ENCODE measurements at regions not wholly inside any gene's neighbourhood (a gene's known extent, or its start where the extent isn't known, plus 50 kb on each side); places are given as distances from the start of the nearest gene placed in this dataset.

- Histone ChIP-seq H3K9me3 (ENCODE audit: control insufficient read depth in 1 of 2, insufficient read depth in 1 of 2, low read length in 2 of 2) (peaks cover 5 to 20% of the 10 kb centered on the region in 2 experiments), H3K27ac (ENCODE audit: low read depth in 1 of 2, low read length in 2 of 2) (no peak overlapping the region), H3K4me1 (ENCODE audit: insufficient read depth, low read length) (no peaks in the 10 kb centered on the region), H3K4me3 (ENCODE audit: low read length) (no peak overlapping the region), H3K27me3 (ENCODE audit: control insufficient read depth in 1 of 2, insufficient read depth in 2 of 2, low read length in 2 of 2) (no peaks in the 10 kb centered on the region), H3K36me3 (ENCODE audit: insufficient read depth, low read length) (no peaks in the 10 kb centered on the region)
- H3K9me3 Mint-ChIP-seq: peaks cover 12% of the 10 kb centered on the region
- ChIA-PET CTCF (no interaction called here), POLR2A (no interaction called here)
- TF ChIP-seq, protein P1, sequence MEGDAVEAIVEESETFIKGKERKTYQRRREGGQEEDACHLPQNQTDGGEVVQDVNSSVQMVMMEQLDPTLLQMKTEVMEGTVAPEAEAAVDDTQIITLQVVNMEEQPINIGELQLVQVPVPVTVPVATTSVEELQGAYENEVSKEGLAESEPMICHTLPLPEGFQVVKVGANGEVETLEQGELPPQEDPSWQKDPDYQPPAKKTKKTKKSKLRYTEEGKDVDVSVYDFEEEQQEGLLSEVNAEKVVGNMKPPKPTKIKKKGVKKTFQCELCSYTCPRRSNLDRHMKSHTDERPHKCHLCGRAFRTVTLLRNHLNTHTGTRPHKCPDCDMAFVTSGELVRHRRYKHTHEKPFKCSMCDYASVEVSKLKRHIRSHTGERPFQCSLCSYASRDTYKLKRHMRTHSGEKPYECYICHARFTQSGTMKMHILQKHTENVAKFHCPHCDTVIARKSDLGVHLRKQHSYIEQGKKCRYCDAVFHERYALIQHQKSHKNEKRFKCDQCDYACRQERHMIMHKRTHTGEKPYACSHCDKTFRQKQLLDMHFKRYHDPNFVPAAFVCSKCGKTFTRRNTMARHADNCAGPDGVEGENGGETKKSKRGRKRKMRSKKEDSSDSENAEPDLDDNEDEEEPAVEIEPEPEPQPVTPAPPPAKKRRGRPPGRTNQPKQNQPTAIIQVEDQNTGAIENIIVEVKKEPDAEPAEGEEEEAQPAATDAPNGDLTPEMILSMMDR (IDR thresholded peaks at IDR 0.05): no peak
- ATAC-seq (ENCODE audit: poor library complexity) (no peak), DNase-seq (no peak)
- H3K4me3 Mint-ChIP-seq: no peak overlapping the region
- H3K36me3 Mint-ChIP-seq (ENCODE audit: low read depth): no peaks in the 10 kb centered on the region
- no peaks in the 10 kb centered on the region for H3K27me3 Mint-ChIP-seq
- intact Hi-C loops (cut with DNase I, micrococcal nuclease): no loop called here
- no peaks in the 10 kb centered on the region for H3K4me1 Mint-ChIP-seq (ENCODE audit: low read depth)
- no peak overlapping the region for H3K27ac Mint-ChIP-seq
Measured at GRCh38 chr14:25615174-25615573, 565.2 kb upstream of the STXBP6 start.

DNA sequence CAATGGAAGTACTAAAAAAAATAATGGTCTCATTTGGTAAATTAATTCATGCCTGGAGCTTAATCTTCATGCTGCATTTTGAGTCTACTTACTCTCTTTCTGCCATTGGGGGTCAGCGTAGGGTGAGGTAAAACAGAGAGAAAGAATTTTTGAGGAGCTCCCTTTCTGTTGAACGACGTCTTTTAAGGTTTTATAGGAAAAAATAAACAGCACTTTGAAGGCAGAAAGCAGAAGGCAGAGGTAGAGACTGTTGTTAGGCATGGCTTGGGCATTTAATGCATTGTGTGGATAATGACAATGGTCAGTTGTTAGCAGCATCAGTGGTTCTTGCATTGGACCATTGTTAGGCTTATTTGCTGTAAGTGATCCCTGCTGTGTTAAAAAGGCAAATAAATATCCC lies 557.2 kb upstream of the STXBP6 start:
- Histone ChIP-seq H3K27ac (ENCODE audit: low read depth in 1 of 2, low read length in 2 of 2) (no peak overlapping the region), H3K9me3 (ENCODE audit: control insufficient read depth in 1 of 2, insufficient read depth in 1 of 2, low read length in 2 of 2) (peaks cover 0 to 5% of the 10 kb centered on the region in 2 experiments), H3K4me3 (ENCODE audit: low read length) (no peak overlapping the region), H3K4me1 (ENCODE audit: insufficient read depth, low read length) (no peaks in the 10 kb centered on the region), H3K27me3 (ENCODE audit: control insufficient read depth in 1 of 2, insufficient read depth in 2 of 2, low read length in 2 of 2) (no peaks in the 10 kb centered on the region), H3K36me3 (ENCODE audit: insufficient read depth, low read length) (no peaks in the 10 kb centered on the region)
- TF ChIP-seq, protein P1 (IDR thresholded peaks at IDR 0.05): no peak
- H3K36me3 Mint-ChIP-seq (ENCODE audit: low read depth): no peaks in the 10 kb centered on the region
- ChIA-PET CTCF (no interaction called here), POLR2A (no interaction called here)
- H3K9me3 Mint-ChIP-seq: peaks cover 16% of the 10 kb centered on the region
- DNase-seq (no peak), ATAC-seq (ENCODE audit: poor library complexity) (no peak)
- no peak overlapping the region for H3K27ac Mint-ChIP-seq
- H3K4me1 Mint-ChIP-seq (ENCODE audit: low read depth): no peaks in the 10 kb centered on the region
- H3K4me3 Mint-ChIP-seq: no peak overlapping the region
- no peaks in the 10 kb centered on the region for H3K27me3 Mint-ChIP-seq
- intact Hi-C loops (cut with DNase I, micrococcal nuclease): no loop called here

DNA sequence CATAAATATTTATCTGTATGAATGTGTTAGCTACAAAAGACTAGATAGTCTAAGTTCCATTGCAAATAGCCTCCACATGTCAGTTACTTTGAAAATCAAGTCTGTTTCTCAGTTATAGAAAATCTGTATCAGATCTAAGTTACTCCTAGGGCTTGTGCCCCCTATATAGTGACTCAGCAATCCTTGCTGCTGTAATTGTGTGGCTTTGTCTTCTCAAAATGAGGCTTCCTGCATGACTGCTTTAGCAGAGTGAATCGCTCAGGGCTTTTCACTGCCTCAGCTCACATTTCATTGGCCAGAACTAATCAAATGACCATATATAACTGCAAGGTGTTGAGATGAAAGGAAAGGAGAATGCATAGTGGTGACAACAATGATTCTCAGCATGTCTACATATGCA lies 552.2 kb upstream of the STXBP6 start:
- H3K36me3 Mint-ChIP-seq (ENCODE audit: low read depth): no peaks in the 10 kb centered on the region
- ATAC-seq (ENCODE audit: poor library complexity) (no peak), DNase-seq (no peak)
- no peaks in the 10 kb centered on the region for H3K4me1 ChIP-seq (ENCODE audit: insufficient read depth, low read length)
- H3K4me1 Mint-ChIP-seq (ENCODE audit: low read depth): no peaks in the 10 kb centered on the region
- peaks cover 5% of the 10 kb centered on the region in 2 experiments for H3K9me3 ChIP-seq (ENCODE audit: control insufficient read depth in 1 of 2, insufficient read depth in 1 of 2, low read length in 2 of 2)
- peaks cover 24% of the 10 kb centered on the region for H3K9me3 Mint-ChIP-seq
- no peak overlapping the region for H3K4me3 Mint-ChIP-seq
- intact Hi-C loops (cut with DNase I, micrococcal nuclease): no loop called here
- no peak overlapping the region for H3K27ac Mint-ChIP-seq
- H3K27me3 ChIP-seq (ENCODE audit: control insufficient read depth in 1 of 2, insufficient read depth in 2 of 2, low read length in 2 of 2): no peaks in the 10 kb centered on the region
- ChIA-PET POLR2A (no interaction called here), CTCF (no interaction called here)
- H3K36me3 ChIP-seq (ENCODE audit: insufficient read depth, low read length): no peaks in the 10 kb centered on the region
- no peak overlapping the region for H3K27ac ChIP-seq (ENCODE audit: low read depth in 1 of 2, low read length in 2 of 2)
- TF ChIP-seq, protein P1 (IDR thresholded peaks at IDR 0.05): no peak
- no peaks in the 10 kb centered on the region for H3K27me3 Mint-ChIP-seq
- no peak overlapping the region for H3K4me3 ChIP-seq (ENCODE audit: low read length)

Measured in CD4-positive, alpha-beta T cell (primary cell).